Upper lobe of right lung (tissue), 1 donor: ENCODE measurements at regions not wholly inside any gene's neighbourhood (a gene's known extent, or its start where the extent isn't known, plus 50 kb on each side); places are given as distances from the start of the nearest gene placed in this dataset.
"Not testable (repeated sequence)": the region's sequence is repeated elsewhere in the genome, so short reads cannot be mapped to it uniquely, and the experiment has no call there.

ENCODE experiments used
- ATAC-seq: fragments of 200-7000 bp; cut with Tn5 transposase; one replicate; pipeline ENCODE4 v1.9.1; 2020; ENCODE audit warnings: mild to moderate bottlenecking, moderate library complexity
- DNase-seq: peaks from one replicate; pipeline ENCODE4 v3.0.0-alpha.2; 2020
- H3K27ac ChIP-seq: fragments of 200-600 bp; one replicate; pipeline ENCODE4 v1.8.0; 2022
- H3K27me3 ChIP-seq: fragments of 200-600 bp; one replicate; pipeline ENCODE4 v1.8.0; 2022; ENCODE audit warnings: mild to moderate bottlenecking
- H3K36me3 ChIP-seq: fragments of 200-600 bp; one replicate; pipeline ENCODE4 v1.8.0; 2022
- H3K4me1 ChIP-seq: fragments of 200-600 bp; one replicate; pipeline ENCODE4 v1.8.0; 2022
- H3K4me3 ChIP-seq: fragments of 200-600 bp; one replicate; pipeline ENCODE4 v1.8.0; 2022; ENCODE audit warnings: mild to moderate bottlenecking
- H3K9me3 ChIP-seq: fragments of 200-600 bp; one replicate; pipeline ENCODE4 v1.8.0; 2022
- intact Hi-C: fragments of 100-400 bp; cut with DNase I; formaldehyde crosslinking; loops from one replicate; pipeline ENCODE4 v1.11.0; 2022
- TF ChIP-seq, protein P1 (sequence below): fragments of 200-600 bp; IDR thresholded peaks from one replicate; pipeline ENCODE4 v1.8.0; 2022; ENCODE audit warnings: antibody characterized with exemption
- donor health status: DM: no; HTN: yes; CAD: no; lungs with severe emphysema.

- TF ChIP-seq, protein P1, sequence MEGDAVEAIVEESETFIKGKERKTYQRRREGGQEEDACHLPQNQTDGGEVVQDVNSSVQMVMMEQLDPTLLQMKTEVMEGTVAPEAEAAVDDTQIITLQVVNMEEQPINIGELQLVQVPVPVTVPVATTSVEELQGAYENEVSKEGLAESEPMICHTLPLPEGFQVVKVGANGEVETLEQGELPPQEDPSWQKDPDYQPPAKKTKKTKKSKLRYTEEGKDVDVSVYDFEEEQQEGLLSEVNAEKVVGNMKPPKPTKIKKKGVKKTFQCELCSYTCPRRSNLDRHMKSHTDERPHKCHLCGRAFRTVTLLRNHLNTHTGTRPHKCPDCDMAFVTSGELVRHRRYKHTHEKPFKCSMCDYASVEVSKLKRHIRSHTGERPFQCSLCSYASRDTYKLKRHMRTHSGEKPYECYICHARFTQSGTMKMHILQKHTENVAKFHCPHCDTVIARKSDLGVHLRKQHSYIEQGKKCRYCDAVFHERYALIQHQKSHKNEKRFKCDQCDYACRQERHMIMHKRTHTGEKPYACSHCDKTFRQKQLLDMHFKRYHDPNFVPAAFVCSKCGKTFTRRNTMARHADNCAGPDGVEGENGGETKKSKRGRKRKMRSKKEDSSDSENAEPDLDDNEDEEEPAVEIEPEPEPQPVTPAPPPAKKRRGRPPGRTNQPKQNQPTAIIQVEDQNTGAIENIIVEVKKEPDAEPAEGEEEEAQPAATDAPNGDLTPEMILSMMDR = no peak
- Histone ChIP-seq H3K9me3 (no peaks in the 10 kb centered on the region), H3K4me3 (no peak overlapping the region), H3K27ac (no peak overlapping the region), H3K27me3 (no peaks in the 10 kb centered on the region), H3K36me3 (no peaks in the 10 kb centered on the region), H3K4me1 (no peaks in the 10 kb centered on the region)
- intact Hi-C loops = no loop called here
- DNase-seq (no peak), ATAC-seq (no peak)
Observed at GRCh38 chr1:115526900-115527299, 114.9 kb upstream of the VANGL1 start.

DNA sequence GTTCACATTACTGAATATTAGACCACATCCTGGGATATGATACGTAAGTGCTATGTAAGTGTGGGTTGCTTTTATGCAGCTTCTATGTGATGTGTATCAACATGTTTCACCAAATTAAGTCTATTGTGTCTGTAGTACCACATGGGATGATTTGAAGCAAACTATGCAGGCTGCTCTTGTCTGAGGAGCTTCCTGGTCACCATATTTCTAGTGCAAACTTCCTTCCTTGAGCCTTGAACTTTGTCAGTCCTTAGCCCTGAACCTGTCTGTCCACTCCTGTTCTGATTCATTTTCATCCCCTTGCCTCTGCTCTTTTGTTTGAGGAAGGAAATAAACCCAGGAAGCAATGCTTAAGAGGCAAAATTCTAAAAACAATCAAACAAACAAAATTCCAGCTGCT is 117.5 kb upstream of the VANGL1 start:
- no peaks in the 10 kb centered on the region for H3K36me3 ChIP-seq
- TF ChIP-seq, protein P1 = no peak
- no peaks in the 10 kb centered on the region for H3K9me3 ChIP-seq
- intact Hi-C loops = no loop called here
- H3K27ac ChIP-seq = no peak overlapping the region
- ATAC-seq = no peak
- H3K4me3 ChIP-seq = no peak overlapping the region
- no peaks in the 10 kb centered on the region for H3K4me1 ChIP-seq
- H3K27me3 ChIP-seq = no peaks in the 10 kb centered on the region
- DNase-seq = no peak

DNA sequence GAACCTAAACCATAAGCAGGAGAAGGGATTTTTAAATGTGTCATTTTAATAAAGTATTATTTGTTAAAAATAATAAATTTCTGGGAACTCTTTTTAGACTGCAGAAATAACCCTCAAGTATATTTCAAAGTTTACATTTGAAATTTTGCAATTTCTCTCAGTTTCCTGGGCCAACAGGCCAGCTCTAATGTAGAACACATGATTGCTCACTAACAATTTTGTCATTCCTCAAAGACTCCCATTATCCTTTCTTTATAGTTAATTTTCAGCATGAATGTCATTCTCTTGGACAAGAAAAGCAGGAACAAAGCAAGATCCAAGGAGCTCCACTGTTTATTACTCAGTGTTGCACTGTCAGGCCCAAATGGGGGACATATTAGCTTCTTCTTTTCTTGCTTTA is 119.4 kb upstream of the VANGL1 start:
- no peak for ATAC-seq
- no peaks in the 10 kb centered on the region for H3K27me3 ChIP-seq
- no peak for DNase-seq
- no peaks in the 10 kb centered on the region for H3K4me1 ChIP-seq
- H3K36me3 ChIP-seq = no peaks in the 10 kb centered on the region
- TF ChIP-seq, protein P1 = no peak
- no peak overlapping the region for H3K4me3 ChIP-seq
- no peaks in the 10 kb centered on the region for H3K9me3 ChIP-seq
- H3K27ac ChIP-seq = no peak overlapping the region
- intact Hi-C loops = no loop called here

GRCh38 chr1:115515270-115515669 is 126.5 kb upstream of the VANGL1 start:
- Histone ChIP-seq H3K4me3 (no peak overlapping the region), H3K27me3 (no peaks in the 10 kb centered on the region), H3K27ac (no peak overlapping the region), H3K4me1 (no peaks in the 10 kb centered on the region), H3K9me3 (no peaks in the 10 kb centered on the region), H3K36me3 (no peaks in the 10 kb centered on the region)
- ATAC-seq = no peak
- intact Hi-C loops = no loop called here
- TF ChIP-seq, protein P1 = no peak
- DNase-seq = no peak

GRCh38 chr1:115510226-115510625 is 131.5 kb upstream of the VANGL1 start:
- ATAC-seq, intact Hi-C loops, H3K36me3 ChIP-seq, H3K4me3 ChIP-seq, DNase-seq, H3K27me3 ChIP-seq, H3K4me1 ChIP-seq, H3K9me3 ChIP-seq, H3K27ac ChIP-seq: not testable (repeated sequence)

DNA sequence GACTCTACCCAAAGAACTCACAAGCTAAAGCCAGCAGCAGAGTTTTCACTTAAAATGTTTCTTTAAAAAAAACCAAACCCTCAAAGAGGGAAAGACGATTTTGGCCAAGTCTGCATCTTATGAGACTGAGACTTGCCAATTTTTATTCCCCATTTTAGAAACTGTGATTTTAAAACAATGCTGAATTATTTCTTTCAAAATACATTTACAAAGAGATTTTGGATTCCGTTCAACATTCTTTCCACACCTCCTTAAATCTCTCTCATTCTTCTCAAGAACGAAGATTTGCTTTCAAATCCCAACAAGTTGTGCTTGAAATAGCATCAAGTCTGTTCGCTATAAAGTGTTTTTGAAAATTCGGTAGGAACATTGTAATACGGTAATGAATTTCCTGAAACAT is 133.9 kb upstream of the VANGL1 start:
- Histone ChIP-seq H3K27ac (no peak overlapping the region), H3K4me1 (no peaks in the 10 kb centered on the region), H3K9me3 (no peaks in the 10 kb centered on the region), H3K4me3 (no peak overlapping the region), H3K27me3 (no peaks in the 10 kb centered on the region), H3K36me3 (no peaks in the 10 kb centered on the region)
- DNase-seq (no peak), ATAC-seq (no peak)
- TF ChIP-seq, protein P1 = no peak
- intact Hi-C loops = no loop called here
